ENCODE measurements at regions not wholly inside any gene's neighbourhood (a gene's known extent, or its start where the extent isn't known, plus 50 kb on each side); places are given as distances from the start of the nearest gene placed in this dataset.
"Not testable (repeated sequence)": the region's sequence is repeated elsewhere in the genome, so short reads cannot be mapped to it uniquely, and the experiment has no call there.

DNA sequence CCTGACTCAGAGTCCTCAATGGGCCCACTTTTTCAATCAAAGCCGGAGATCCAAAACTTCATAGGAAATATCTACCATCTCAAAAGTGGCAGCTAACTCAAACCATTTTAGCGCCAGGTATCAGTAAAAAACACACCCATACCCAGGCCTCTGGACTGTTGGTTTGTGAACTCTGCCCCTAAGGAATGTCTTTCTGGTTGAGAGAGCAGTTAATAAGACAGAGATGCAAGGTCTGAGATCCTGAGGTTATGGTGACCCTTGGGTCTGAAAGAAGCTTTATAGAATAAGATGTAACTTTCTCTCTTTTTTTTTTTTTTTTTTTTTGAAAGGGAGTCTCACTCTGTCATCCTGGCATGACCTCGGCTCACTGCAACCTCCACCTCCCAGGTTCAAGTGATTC, 350.5 kb downstream of the SOX9 start:
- no peak overlapping the region for H3K4me3 Mint-ChIP-seq
- DNase-seq = no peak
- no peaks in the 10 kb centered on the region for H3K36me3 Mint-ChIP-seq (ENCODE audit: low read depth)
- peaks cover 2% of the 10 kb centered on the region for H3K9me3 Mint-ChIP-seq
- peaks cover 1% of the 10 kb centered on the region for H3K27me3 Mint-ChIP-seq
- ChIA-PET CTCF (no interaction called here), POLR2A (no interaction called here)
- H3K4me1 Mint-ChIP-seq = no peaks in the 10 kb centered on the region
- no peak overlapping the region for H3K27ac Mint-ChIP-seq

DNA sequence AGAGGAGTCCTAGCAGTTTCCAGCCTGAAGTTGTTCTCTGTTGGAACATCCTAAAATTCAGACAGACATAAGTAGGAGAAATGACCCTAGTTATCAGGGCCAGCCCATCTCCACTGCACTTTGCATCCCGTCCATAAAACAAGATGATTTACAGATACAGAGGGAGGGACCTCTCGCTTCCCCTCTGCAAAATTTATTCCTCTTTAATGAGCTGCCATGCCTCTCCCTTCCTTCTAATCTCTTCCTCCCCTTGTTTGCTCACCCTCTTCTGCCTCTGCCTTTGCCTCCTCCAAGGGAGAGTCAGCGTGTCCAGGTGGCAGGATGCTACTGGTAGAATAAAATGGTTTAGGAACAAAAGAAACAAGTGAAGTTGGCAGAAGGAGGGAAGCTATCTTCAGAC, 351.3 kb downstream of the SOX9 start:
- no peak for DNase-seq
- ChIA-PET POLR2A (no interaction called here), CTCF (no interaction called here)
- peaks cover 3% of the 10 kb centered on the region for H3K27me3 Mint-ChIP-seq
- no peaks in the 10 kb centered on the region for H3K4me1 Mint-ChIP-seq
- no peaks in the 10 kb centered on the region for H3K36me3 Mint-ChIP-seq (ENCODE audit: low read depth)
- H3K27ac Mint-ChIP-seq = no peak overlapping the region
- no peak overlapping the region for H3K4me3 Mint-ChIP-seq
- H3K9me3 Mint-ChIP-seq = peaks cover 2% of the 10 kb centered on the region

DNA sequence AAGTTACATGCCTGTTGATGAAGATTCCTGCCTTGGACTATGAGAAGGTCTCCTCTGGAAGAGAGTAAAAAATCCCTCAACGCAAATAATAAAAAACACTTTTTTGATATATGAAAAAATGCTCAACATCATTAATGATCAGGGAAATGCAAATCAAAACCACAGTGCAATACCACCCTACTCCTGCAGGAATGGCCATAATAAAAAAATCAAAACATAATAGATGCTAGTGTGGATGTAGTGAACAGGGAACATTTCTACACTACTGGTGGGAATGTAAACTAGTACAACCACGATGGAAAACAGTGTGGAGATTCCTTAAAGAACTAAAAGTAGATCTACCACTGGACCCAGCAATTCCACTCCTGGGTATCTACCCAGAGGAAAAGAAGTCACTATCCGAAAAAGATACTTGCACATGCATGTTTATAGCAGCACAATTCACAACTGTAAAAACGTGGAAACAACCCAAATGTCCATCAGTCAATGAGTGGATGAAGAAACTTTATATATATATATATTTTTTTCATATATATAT, 352.1 kb downstream of the SOX9 start:
- POLR2A ChIA-PET; DNase-seq; H3K36me3 Mint-ChIP-seq (ENCODE audit: low read depth); H3K27me3 Mint-ChIP-seq; H3K4me1 Mint-ChIP-seq; H3K4me3 Mint-ChIP-seq; CTCF ChIA-PET; H3K9me3 Mint-ChIP-seq; H3K27ac Mint-ChIP-seq: not testable (repeated sequence)

DNA sequence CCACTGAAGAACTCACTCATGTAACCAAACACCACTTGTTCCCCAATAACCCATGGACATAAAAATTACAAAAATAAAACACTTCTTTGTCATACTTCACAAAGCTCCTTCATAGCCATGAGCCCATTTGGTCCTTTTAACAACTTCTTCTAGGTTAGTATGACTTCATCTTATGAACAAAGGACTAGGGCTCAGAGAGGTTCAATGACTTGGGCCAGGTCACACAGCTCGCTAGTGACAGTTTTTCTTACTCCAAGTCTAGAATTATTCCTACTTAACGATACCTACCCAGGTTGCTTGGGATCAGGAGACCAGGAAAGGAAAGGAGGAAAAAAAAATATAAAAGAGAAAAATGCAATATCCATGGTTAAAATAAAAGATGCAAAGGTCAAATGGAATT, 353.4 kb downstream of the SOX9 start:
- Mint-ChIP-seq H3K36me3 (ENCODE audit: low read depth) (no peaks in the 10 kb centered on the region), H3K4me1 (no peaks in the 10 kb centered on the region), H3K9me3 (peaks cover 2% of the 10 kb centered on the region), H3K27me3 (peaks cover 3% of the 10 kb centered on the region), H3K4me3 (no peak overlapping the region), H3K27ac (no peak overlapping the region)
- CTCF ChIA-PET = no interaction called here
- POLR2A ChIA-PET = no interaction called here
- DNase-seq = no peak

DNA sequence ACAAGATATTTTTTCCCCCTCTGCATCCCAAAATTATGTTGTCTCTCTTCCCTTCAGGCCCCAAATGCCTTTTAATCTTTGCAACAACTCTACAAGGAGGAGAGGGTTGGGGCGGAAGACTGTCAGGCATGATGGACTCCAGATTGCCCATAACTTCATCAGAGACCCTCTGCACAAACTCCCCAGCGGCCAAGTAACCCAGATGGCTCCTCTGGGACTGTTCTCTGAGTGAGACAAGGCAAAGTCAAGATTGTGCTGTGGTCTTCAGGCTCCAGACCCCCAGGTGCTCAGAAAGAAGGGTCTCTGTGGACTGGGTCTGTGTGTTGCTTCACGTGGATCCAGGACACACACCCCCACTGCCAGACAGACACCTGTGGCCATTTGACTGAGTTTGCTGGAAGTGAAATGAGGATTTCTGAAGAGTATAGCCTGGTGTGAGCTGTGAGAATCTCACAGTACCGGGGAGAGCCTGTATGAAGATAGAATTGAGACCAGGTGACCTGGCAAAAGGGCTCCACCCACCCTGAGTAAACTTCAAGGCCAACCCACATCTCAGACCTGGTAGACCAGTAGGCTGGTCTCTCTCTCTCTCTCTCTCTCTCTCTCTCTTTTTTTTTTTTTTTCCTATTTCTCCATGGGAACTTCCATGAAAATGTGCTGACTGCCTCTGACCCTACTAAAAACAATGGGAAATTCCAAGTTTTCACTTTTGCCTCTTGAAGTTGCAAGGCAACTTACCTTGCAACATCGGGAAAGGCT, 354.1 kb downstream of the SOX9 start:
- no peaks in the 10 kb centered on the region for H3K36me3 Mint-ChIP-seq (ENCODE audit: low read depth)
- no peaks in the 10 kb centered on the region for H3K4me1 Mint-ChIP-seq
- ChIA-PET CTCF (no interaction called here), POLR2A (no interaction called here)
- DNase-seq = no peak
- H3K9me3 Mint-ChIP-seq = peaks cover 2% of the 10 kb centered on the region
- H3K27me3 Mint-ChIP-seq = peaks cover 3% of the 10 kb centered on the region
- H3K4me3 Mint-ChIP-seq = no peak overlapping the region
- no peak overlapping the region for H3K27ac Mint-ChIP-seq

DNA sequence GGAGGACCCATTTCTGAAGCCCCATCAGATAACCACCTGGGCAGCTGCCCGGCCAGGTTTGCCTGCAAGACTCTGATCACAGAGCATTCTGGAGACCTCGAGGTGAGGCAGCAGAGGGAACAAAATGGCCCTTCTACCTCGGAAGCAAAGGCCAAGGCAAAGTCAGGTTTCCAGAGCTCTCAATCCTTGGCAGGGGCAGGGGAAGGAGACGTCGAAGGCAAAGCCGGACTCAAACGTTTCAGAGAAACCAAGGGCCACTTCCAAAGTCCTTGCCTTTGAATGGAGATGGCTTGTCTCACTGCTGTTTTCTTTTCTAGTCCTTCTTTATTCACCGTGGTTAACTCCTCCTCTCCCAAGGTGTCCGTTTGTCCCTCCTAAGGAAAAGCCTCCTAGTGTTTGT, 355.3 kb downstream of the SOX9 start:
- Mint-ChIP-seq H3K9me3 (peaks cover 2% of the 10 kb centered on the region), H3K27ac (no peak overlapping the region), H3K4me1 (no peaks in the 10 kb centered on the region), H3K27me3 (peaks cover 3% of the 10 kb centered on the region), H3K4me3 (no peak overlapping the region), H3K36me3 (ENCODE audit: low read depth) (no peaks in the 10 kb centered on the region)
- POLR2A ChIA-PET = no interaction called here
- DNase-seq = no peak
- CTCF ChIA-PET = no interaction called here

DNA sequence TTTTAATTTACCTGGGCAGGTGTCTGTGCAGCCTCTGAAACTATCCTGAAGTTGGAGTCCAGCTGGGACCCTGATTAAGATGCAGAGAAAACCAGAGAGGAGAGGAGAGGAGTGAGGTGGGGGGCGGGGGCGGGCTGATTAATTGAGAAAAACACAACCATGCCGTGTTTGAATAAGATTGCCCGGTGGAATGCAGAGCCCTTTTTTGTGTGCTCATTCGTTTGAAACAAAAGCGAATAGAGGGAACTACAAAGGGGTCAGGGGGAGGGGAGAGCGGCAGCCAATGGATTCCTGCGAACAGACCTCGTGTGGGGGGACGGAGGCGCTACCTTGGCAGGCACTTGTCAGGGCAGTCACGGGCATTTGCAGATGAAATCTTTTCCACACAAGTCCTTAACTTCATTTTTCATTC, 355.8 kb downstream of the SOX9 start:
- H3K27ac Mint-ChIP-seq = no peak overlapping the region
- peaks cover 3% of the 10 kb centered on the region for H3K27me3 Mint-ChIP-seq
- H3K36me3 Mint-ChIP-seq (ENCODE audit: low read depth) = no peaks in the 10 kb centered on the region
- peaks cover 2% of the 10 kb centered on the region for H3K9me3 Mint-ChIP-seq
- ChIA-PET POLR2A (no interaction called here), CTCF (no interaction called here)
- H3K4me3 Mint-ChIP-seq = no peak overlapping the region
- H3K4me1 Mint-ChIP-seq = no peaks in the 10 kb centered on the region
- no peak for DNase-seq

DNA sequence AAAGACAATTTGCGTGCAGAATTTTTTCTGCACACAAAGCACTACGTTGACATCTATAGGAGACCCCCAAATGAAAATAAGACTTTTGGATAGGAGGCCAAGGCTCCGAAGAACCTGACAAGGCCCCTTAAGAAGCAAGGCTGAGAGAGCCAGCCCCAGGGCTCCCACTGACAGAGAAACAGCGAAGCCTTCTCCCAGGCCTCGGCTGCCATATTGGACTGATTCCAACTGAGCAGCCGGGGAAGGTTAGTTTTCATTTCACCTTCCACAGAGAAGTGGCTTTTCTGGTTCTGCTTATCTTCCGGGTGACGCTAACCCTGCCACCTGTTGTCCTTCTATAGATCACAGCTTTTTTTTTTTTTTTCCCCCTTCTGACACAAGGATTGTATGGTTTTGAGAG, 356.7 kb downstream of the SOX9 start:
- Mint-ChIP-seq H3K27me3 (peaks cover 3% of the 10 kb centered on the region), H3K4me3 (no peak overlapping the region)
- no peak for DNase-seq

DNA sequence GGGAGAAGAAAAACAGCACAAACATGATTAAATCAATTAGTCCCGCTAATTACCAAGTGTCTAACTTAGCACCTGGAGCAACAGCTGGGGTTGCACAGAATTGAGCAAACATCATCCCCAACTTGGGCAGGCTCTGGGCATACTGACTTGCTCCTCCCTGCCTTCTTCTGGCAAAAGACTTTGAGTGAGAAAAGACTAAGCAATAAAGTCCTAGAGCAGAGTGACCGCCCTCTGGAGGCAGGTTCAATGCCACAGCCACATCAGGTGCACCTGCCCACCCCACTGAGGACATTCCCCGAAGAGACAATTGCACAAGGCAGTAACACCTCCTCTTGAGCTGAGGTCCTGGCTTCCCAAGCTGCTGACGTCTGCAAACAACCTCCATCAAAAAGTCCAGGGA, 358.3 kb downstream of the SOX9 start:
- CTCF ChIA-PET = no interaction called here
- no peaks in the 10 kb centered on the region for H3K36me3 Mint-ChIP-seq (ENCODE audit: low read depth)
- H3K9me3 Mint-ChIP-seq = no peaks in the 10 kb centered on the region
- H3K4me3 Mint-ChIP-seq = no peak overlapping the region
- no peak overlapping the region for H3K27ac Mint-ChIP-seq
- no peak for DNase-seq
- H3K4me1 Mint-ChIP-seq = no peaks in the 10 kb centered on the region
- H3K27me3 Mint-ChIP-seq = peaks cover 3% of the 10 kb centered on the region
- POLR2A ChIA-PET = no interaction called here

More for the DNA sequence above, 356.7 kb downstream of the SOX9 start:
- Mint-ChIP-seq H3K27ac (no peak overlapping the region), H3K4me1 (no peaks in the 10 kb centered on the region), H3K36me3 (ENCODE audit: low read depth) (no peaks in the 10 kb centered on the region), H3K9me3 (peaks cover 2% of the 10 kb centered on the region)
- CTCF ChIA-PET = no interaction called here
- POLR2A ChIA-PET = no interaction called here

DNA sequence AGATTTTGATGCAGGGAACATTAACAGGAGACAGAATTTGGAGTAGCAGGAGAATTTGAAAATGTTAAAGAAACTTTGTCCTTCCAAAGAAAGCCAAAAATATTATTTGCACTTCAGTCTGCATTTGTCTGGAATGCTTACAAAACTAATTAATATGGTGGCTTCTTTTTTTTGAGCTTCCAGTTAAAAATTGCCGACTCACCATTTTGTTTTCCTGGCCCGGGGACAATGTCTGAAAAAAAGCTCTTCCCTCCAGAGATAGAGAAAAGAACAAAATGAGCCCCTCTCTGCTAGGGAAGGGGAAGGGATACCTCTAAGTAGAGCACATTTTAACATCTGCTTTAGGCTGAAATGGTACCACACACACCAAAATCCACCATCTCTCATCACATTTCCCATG, 360.8 kb downstream of the SOX9 start:
- Mint-ChIP-seq H3K4me1 (no peaks in the 10 kb centered on the region), H3K36me3 (ENCODE audit: low read depth) (no peaks in the 10 kb centered on the region), H3K27ac (no peak overlapping the region), H3K9me3 (no peaks in the 10 kb centered on the region), H3K4me3 (no peak overlapping the region), H3K27me3 (no peaks in the 10 kb centered on the region)
- no peak for DNase-seq
- CTCF ChIA-PET = no interaction called here
- POLR2A ChIA-PET = no interaction called here

DNA sequence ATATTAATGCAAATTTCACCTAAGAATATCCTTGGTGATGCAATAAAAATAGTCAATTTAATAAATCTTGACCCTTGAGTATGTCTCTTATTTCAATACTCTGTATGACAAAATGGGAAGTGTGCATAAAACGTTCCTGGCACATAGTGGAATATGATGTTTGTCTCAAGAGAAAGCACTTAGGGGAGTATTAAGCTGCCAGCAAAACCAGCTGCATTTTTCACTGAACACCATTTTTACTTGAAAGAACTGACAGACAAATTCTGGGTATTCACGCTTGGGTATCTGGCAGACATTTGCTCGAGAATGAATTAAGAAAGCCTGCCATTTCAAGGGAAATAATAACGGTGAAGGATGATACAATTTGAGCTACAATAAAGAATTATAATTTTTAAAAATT, 364.8 kb downstream of the SOX9 start:
- peaks cover 7% of the 10 kb centered on the region for H3K27me3 Mint-ChIP-seq
- no peaks in the 10 kb centered on the region for H3K4me1 Mint-ChIP-seq
- DNase-seq = no peak
- POLR2A ChIA-PET = interaction anchor here (0.7 kb wide), 1 partner anchor 13 kb away, joined by 5 read pairs; no protein-coding TSS in a partner anchor
- no peaks in the 10 kb centered on the region for H3K36me3 Mint-ChIP-seq (ENCODE audit: low read depth)
- no peak overlapping the region for H3K27ac Mint-ChIP-seq
- H3K9me3 Mint-ChIP-seq = peaks cover 3% of the 10 kb centered on the region
- no peak overlapping the region for H3K4me3 Mint-ChIP-seq
- CTCF ChIA-PET = no interaction called here

DNA sequence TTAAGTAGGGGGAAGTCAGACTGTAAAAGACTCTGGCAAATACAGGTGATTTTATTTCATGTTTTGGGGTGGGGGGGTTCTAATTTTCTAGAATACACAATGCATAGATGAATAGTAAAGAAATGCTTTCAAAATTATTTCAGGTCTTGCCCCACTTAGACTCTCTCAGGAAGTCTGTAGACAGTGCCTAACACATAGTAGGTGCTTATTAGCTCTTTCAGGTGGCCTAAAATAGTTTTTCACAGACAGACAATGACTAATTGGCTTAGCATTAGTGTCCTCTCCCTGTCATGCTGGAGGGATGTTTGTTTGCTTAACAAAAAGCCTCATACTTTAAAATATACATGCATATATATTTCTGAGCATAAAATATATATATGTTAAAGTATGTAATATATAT, 366.0 kb downstream of the SOX9 start:
- Mint-ChIP-seq H3K36me3 (ENCODE audit: low read depth) (no peaks in the 10 kb centered on the region), H3K9me3 (peaks cover 5% of the 10 kb centered on the region), H3K27ac (no peak overlapping the region), H3K27me3 (peaks cover 7% of the 10 kb centered on the region), H3K4me1 (no peaks in the 10 kb centered on the region), H3K4me3 (no peak overlapping the region)
- CTCF ChIA-PET = no interaction called here
- POLR2A ChIA-PET = no interaction called here
- no peak for DNase-seq

DNA sequence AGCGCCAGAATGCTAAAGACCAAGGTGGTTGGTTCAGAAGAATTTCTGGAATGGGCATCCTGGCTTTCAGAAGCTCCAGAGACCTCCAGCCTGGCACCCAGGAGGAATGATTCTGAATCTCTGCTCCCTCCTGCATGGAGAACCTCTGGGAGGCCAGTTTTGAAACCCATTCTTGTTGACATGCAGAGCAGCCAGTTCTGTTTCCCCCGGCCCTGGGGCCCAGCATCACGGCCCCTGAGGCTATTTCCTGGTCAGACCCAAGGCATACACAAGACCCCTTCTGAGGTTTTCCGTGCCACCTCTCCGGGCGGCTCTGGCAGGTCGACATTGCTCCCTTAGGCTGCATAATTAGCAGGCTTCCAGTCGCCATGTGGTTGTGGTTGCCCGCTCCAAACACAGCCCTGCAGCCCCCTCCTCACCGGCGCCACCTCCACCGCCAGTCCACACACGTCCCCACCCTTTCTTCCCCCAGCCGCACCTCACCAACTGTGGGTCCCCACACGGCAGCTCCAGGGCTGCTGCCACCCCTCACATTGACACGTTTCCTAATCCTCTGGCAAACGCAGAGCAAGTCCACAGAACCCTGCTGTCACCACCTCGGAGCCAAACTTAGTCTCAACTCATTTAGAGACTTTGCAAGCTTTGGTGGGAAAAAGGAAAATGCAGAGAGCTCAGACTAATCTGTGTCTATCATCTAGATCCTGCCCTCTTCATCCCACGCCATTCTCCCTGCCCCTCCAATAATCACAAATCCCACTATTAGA, 367.1 kb downstream of the SOX9 start:
- peaks cover 7% of the 10 kb centered on the region for H3K27me3 Mint-ChIP-seq
- no peak overlapping the region for H3K27ac Mint-ChIP-seq

More for the DNA sequence above, 367.1 kb downstream of the SOX9 start:
- Mint-ChIP-seq H3K36me3 (ENCODE audit: low read depth) (no peaks in the 10 kb centered on the region), H3K9me3 (peaks cover 7% of the 10 kb centered on the region), H3K4me1 (no peaks in the 10 kb centered on the region), H3K4me3 (no peak overlapping the region)
- ChIA-PET POLR2A (no interaction called here), CTCF (no interaction called here)
- no peak for DNase-seq

All from activated CD4-positive, alpha-beta T cell treated with anti-CD3 and anti-CD28 coated beads, Interleukin-2, amount 10 ng/mL, durations not matched to agents 7 days and 5 days (primary cell).